Astrocyte (in vitro differentiated cells and primary cell): ENCODE measurements at regions not wholly inside any gene's neighbourhood (a gene's known extent, or its start where the extent isn't known, plus 50 kb on each side); places are given as distances from the start of the nearest gene placed in this dataset.

Source experiments
- DNase-seq: peaks from one replicate; pipeline ENCODE4 v3.0.0-alpha.2; 2010; ENCODE audit warnings: low read depth
- FAIRE-seq: peaks from 2 replicates; lab custom pipeline; 2011; peaks lifted over from hg19 to GRCh38; lab: Jason Lieb, UNC
- H2AFZ ChIP-seq: 2 replicates; pipeline ENCODE4 v1.6.0; 2012; ENCODE audit warnings: low read depth, low read length, inconsistent platforms
- H3K27ac ChIP-seq: 2 replicates; pipeline ENCODE4 v1.5.1; 2011; ENCODE audit warnings: low read depth, low read length, inconsistent platforms
- H3K27me3 ChIP-seq: 2 replicates; pipeline ENCODE4 v1.6.0; 2011; ENCODE audit warnings: low read length, inconsistent platforms; ENCODE audit not compliant: insufficient read depth
- H3K36me3 ChIP-seq: 2 replicates; pipeline ENCODE4 v1.5.1; 2011; ENCODE audit warnings: low read length, inconsistent platforms; ENCODE audit not compliant: insufficient read depth
- H3K4me1 ChIP-seq: 2 replicates; pipeline ENCODE4 v1.5.1; 2011; ENCODE audit warnings: low read length, inconsistent platforms; ENCODE audit not compliant: insufficient read depth
- H3K4me2 ChIP-seq: 2 replicates; pipeline ENCODE4 v1.6.0; 2012; ENCODE audit warnings: low read length, inconsistent platforms
- H3K4me3 ChIP-seq: 2 replicates; pipeline ENCODE4 v1.5.1; 2011; ENCODE audit warnings: low read depth, mild to moderate bottlenecking, low read length, inconsistent platforms; ENCODE audit not compliant: insufficient read depth
- H3K79me2 ChIP-seq: 2 replicates; pipeline ENCODE4 v1.6.0; 2012; ENCODE audit warnings: mild to moderate bottlenecking, low read length, inconsistent platforms; ENCODE audit not compliant: insufficient read depth
- H3K9ac ChIP-seq: 2 replicates; pipeline ENCODE4 v1.6.0; 2012; ENCODE audit warnings: mild to moderate bottlenecking, low read length, inconsistent platforms
- H3K9me3 ChIP-seq: 2 replicates; pipeline ENCODE4 v1.5.1; 2012; ENCODE audit warnings: low read depth, mild to moderate bottlenecking, low read length, inconsistent platforms; ENCODE audit not compliant: insufficient read depth
- H4K20me1 ChIP-seq: 2 replicates; pipeline ENCODE4 v1.6.0; 2012; ENCODE audit warnings: low read length, inconsistent platforms; ENCODE audit not compliant: insufficient read depth
- H3K27ac Mint-ChIP-seq: one replicate; pipeline ENCODE4 v1.8.0; 2021; ENCODE audit warnings: mild to moderate bottlenecking, mixed read lengths; ENCODE audit not compliant: unreplicated experiment
- H3K27me3 Mint-ChIP-seq: one replicate; pipeline ENCODE4 v1.8.0; 2021; ENCODE audit warnings: low read depth, mixed read lengths; ENCODE audit not compliant: unreplicated experiment
- H3K36me3 Mint-ChIP-seq: one replicate; pipeline ENCODE4 v1.8.0; 2021; ENCODE audit warnings: low read depth, mixed read lengths; ENCODE audit not compliant: unreplicated experiment
- H3K4me1 Mint-ChIP-seq: one replicate; pipeline ENCODE4 v1.8.0; 2021; ENCODE audit warnings: low read depth, mixed read lengths; ENCODE audit not compliant: unreplicated experiment
- H3K4me3 Mint-ChIP-seq: one replicate; pipeline ENCODE4 v1.8.0; 2021; ENCODE audit warnings: mild to moderate bottlenecking, moderate library complexity, mixed read lengths; ENCODE audit not compliant: unreplicated experiment
- H3K9me3 Mint-ChIP-seq: one replicate; pipeline ENCODE4 v1.8.0; 2021; ENCODE audit warnings: mild to moderate bottlenecking, mixed read lengths; ENCODE audit not compliant: unreplicated experiment
- CTCF ChIP-seq: IDR thresholded peaks from 2 replicates; pipeline ENCODE4 v1.5.1; 2011; ENCODE audit warnings: low read depth, mild to moderate bottlenecking, inconsistent platforms, low read length, moderate library complexity; ENCODE audit not compliant: insufficient read depth
- EZH2 ChIP-seq: IDR thresholded peaks from 2 replicates; pipeline ENCODE4 v1.6.1; 2012; ENCODE audit warnings: mild to moderate bottlenecking, low read length, inconsistent platforms; ENCODE audit not compliant: insufficient read depth

GRCh38 chr17:77395501-77396048 is 254.8 kb downstream of the SEC14L1 start:
- H3K4me2 ChIP-seq = no peak overlapping the region
- no peaks in the 10 kb centered on the region for H3K27me3 ChIP-seq
- TF ChIP-seq EZH2 (no peak), CTCF (no peak)
- no peak overlapping the region for H3K9ac ChIP-seq
- H3K27ac ChIP-seq = no peak overlapping the region
- FAIRE-seq (no peak), DNase-seq (no peak)
- H3K4me3 ChIP-seq = no peak overlapping the region
- Mint-ChIP-seq H3K27ac (peak overlapping the region; percentile 42), H3K36me3 (peaks cover 8% of the 10 kb centered on the region), H3K27me3 (no peaks in the 10 kb centered on the region), H3K4me3 (no peak overlapping the region), H3K4me1 (peaks cover 33% of the 10 kb centered on the region), H3K9me3 (no peaks in the 10 kb centered on the region)
- H4K20me1 ChIP-seq = peaks cover 68% of the 10 kb centered on the region
- peaks cover 48% of the 10 kb centered on the region for H3K4me1 ChIP-seq
- H3K36me3 ChIP-seq = no peaks in the 10 kb centered on the region
- H3K79me2 ChIP-seq = peaks cover 93% of the 10 kb centered on the region
- no peaks in the 10 kb centered on the region for H3K9me3 ChIP-seq
- no peak overlapping the region for H2AFZ ChIP-seq

- no peak overlapping the region for H3K4me2 ChIP-seq
- H3K4me1 Mint-ChIP-seq = peaks cover 33% of the 10 kb centered on the region
- peaks cover 11% of the 10 kb centered on the region for H3K36me3 Mint-ChIP-seq
- H3K4me3 Mint-ChIP-seq = no peak overlapping the region
- H2AFZ ChIP-seq = no peak overlapping the region
- TF ChIP-seq EZH2 (no peak), CTCF (no peak)
- no peaks in the 10 kb centered on the region for H3K36me3 ChIP-seq
- no peak overlapping the region for H3K4me3 ChIP-seq
- no peak overlapping the region for H3K9ac ChIP-seq
- no peaks in the 10 kb centered on the region for H3K9me3 ChIP-seq
- peaks cover 78% of the 10 kb centered on the region for H4K20me1 ChIP-seq
- peaks cover 93% of the 10 kb centered on the region for H3K79me2 ChIP-seq
- H3K27me3 ChIP-seq = no peaks in the 10 kb centered on the region
- DNase-seq = no peak
- FAIRE-seq = peak; percentile 68
- H3K4me1 ChIP-seq = peaks cover 40% of the 10 kb centered on the region
- H3K9me3 Mint-ChIP-seq = no peaks in the 10 kb centered on the region
- no peaks in the 10 kb centered on the region for H3K27me3 Mint-ChIP-seq
- no peak overlapping the region for H3K27ac ChIP-seq
- no peak overlapping the region for H3K27ac Mint-ChIP-seq
Measured at GRCh38 chr17:77396610-77397009, 255.8 kb downstream of the SEC14L1 start.

- H3K9me3 Mint-ChIP-seq = no peaks in the 10 kb centered on the region
- TF ChIP-seq CTCF (no peak), EZH2 (no peak)
- peaks cover 19% of the 10 kb centered on the region for H3K36me3 Mint-ChIP-seq
- FAIRE-seq (no peak), DNase-seq (no peak)
- no peaks in the 10 kb centered on the region for H3K27me3 Mint-ChIP-seq
- H3K27ac ChIP-seq = no peak overlapping the region
- H3K4me3 Mint-ChIP-seq = no peak overlapping the region
- no peak overlapping the region for H3K27ac Mint-ChIP-seq
- no peaks in the 10 kb centered on the region for H3K27me3 ChIP-seq
- H3K79me2 ChIP-seq = peaks cover 98% of the 10 kb centered on the region
- peaks cover 35% of the 10 kb centered on the region for H3K4me1 ChIP-seq
- no peak overlapping the region for H3K9ac ChIP-seq
- no peaks in the 10 kb centered on the region for H3K36me3 ChIP-seq
- no peak overlapping the region for H3K4me2 ChIP-seq
- H2AFZ ChIP-seq = no peak overlapping the region
- no peaks in the 10 kb centered on the region for H3K9me3 ChIP-seq
- H3K4me1 Mint-ChIP-seq = peaks cover 24% of the 10 kb centered on the region
- H3K4me3 ChIP-seq = no peak overlapping the region
- H4K20me1 ChIP-seq = peaks cover 81% of the 10 kb centered on the region
Measured at GRCh38 chr17:77398274-77398673, 257.5 kb downstream of the SEC14L1 start.
